ENCODE measurements at regions not wholly inside any gene's neighbourhood (a gene's known extent, or its start where the extent isn't known, plus 50 kb on each side); places are given as distances from the start of the nearest gene placed in this dataset.
"Not testable (repeated sequence)": the region's sequence is repeated elsewhere in the genome, so short reads cannot be mapped to it uniquely, and the experiment has no call there.

- intact Hi-C loops (cut with DNase I), result no loop called here
- no peak for DNase-seq
Observed at GRCh38 chr10:44008270-44008916, 359.7 kb upstream of the ZNF32 start.

- intact Hi-C loops (cut with DNase I), result no loop called here
- DNase-seq, result peak in 8 of 42 donors; percentile 7 to 36 (median 18)
Observed at GRCh38 chr10:44006771-44007170, 358.1 kb upstream of the ZNF32 start.

GRCh38 chr10:44005788-44006099 lies 357.1 kb upstream of the ZNF32 start:
- no peak for DNase-seq
- intact Hi-C loops (cut with DNase I), result no loop called here

- intact Hi-C loops (cut with DNase I), result no loop called here
- DNase-seq, result no peak
Observed at GRCh38 chr10:44004913-44005787, 356.5 kb upstream of the ZNF32 start.

- intact Hi-C loops (cut with DNase I), result no loop called here
- no peak for DNase-seq
Observed at GRCh38 chr10:43998021-43998809, 349.5 kb upstream of the ZNF32 start.

GRCh38 chr10:43997330-43997729 lies 348.6 kb upstream of the ZNF32 start:
- DNase-seq, result no peak
- intact Hi-C loops (cut with DNase I), result no loop called here

- intact Hi-C loops (cut with DNase I), result no loop called here
- no peak for DNase-seq
Observed at GRCh38 chr10:43994539-43994938, 345.9 kb upstream of the ZNF32 start.

- intact Hi-C loops (cut with DNase I); DNase-seq: not testable (repeated sequence)
Observed at GRCh38 chr10:43992816-43993215, 344.1 kb upstream of the ZNF32 start.

- no peak for DNase-seq
- intact Hi-C loops (cut with DNase I), result no loop called here
Observed at GRCh38 chr10:43986374-43986773, 337.7 kb upstream of the ZNF32 start.

GRCh38 chr10:43985941-43986340 lies 337.3 kb upstream of the ZNF32 start:
- DNase-seq, result no peak
- intact Hi-C loops (cut with DNase I), result no loop called here

GRCh38 chr10:43983856-43984271 lies 335.2 kb upstream of the ZNF32 start:
- no peak for DNase-seq
- intact Hi-C loops (cut with DNase I), result no loop called here

GRCh38 chr10:43983405-43983804 lies 334.7 kb upstream of the ZNF32 start:
- intact Hi-C loops (cut with DNase I), result no loop called here
- no peak for DNase-seq

- DNase-seq, result no peak
Observed at GRCh38 chr10:43982250-43982649, 333.6 kb upstream of the ZNF32 start.

GRCh38 chr10:43981696-43982095 lies 333.0 kb upstream of the ZNF32 start:
- intact Hi-C loops (cut with DNase I), result no loop called here
- no peak for DNase-seq

More at GRCh38 chr10:43982250-43982649, 333.6 kb upstream of the ZNF32 start:
- intact Hi-C loops (cut with DNase I), result no loop called here

- no peak for DNase-seq
- intact Hi-C loops (cut with DNase I), result no loop called here
Observed at GRCh38 chr10:43981232-43981631, 332.6 kb upstream of the ZNF32 start.

- intact Hi-C loops (cut with DNase I), result no loop called here
- no peak for DNase-seq
Observed at GRCh38 chr10:43980715-43981114, 332.0 kb upstream of the ZNF32 start.

- intact Hi-C loops (cut with DNase I), result no loop called here
- DNase-seq, result no peak
Observed at GRCh38 chr10:43980313-43980712, 331.6 kb upstream of the ZNF32 start.

GRCh38 chr10:43979551-43979950 lies 330.9 kb upstream of the ZNF32 start:
- intact Hi-C loops (cut with DNase I), result no loop called here
- no peak for DNase-seq

- no peak for DNase-seq
- intact Hi-C loops (cut with DNase I), result no loop called here
Observed at GRCh38 chr10:43978936-43979335, 330.3 kb upstream of the ZNF32 start.

- intact Hi-C loops (cut with DNase I), result no loop called here
- no peak for DNase-seq
Observed at GRCh38 chr10:43978091-43978490, 329.4 kb upstream of the ZNF32 start.
